Effector CD4-positive, alpha-beta T cell (primary cell): ENCODE measurements at regions not wholly inside any gene's neighbourhood (a gene's known extent, or its start where the extent isn't known, plus 50 kb on each side); places are given as distances from the start of the nearest gene placed in this dataset.

Experiments used
- DNase-seq: peaks from one replicate; pipeline ENCODE4 v3.0.0-alpha.2; 2020

DNA sequence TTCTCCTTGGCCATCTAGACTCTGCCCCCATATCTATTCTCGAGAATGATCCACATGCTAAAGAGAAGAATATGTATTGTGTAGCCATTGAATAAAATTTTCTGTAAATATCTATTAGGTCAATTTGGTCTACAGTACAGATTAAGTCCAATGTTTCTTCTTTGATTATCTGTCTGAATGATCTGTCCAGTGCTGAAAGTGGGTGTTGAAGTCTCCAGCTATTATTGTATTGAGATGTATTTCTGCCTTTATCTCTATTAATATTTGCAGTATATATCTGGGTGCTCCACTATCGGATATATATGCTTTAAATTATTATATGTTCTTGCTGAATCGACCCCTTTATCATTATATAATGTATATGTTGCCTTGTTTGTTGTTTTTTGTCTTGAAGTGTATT is 384.9 kb upstream of the ROBO1 start:
- no peak for DNase-seq

DNA sequence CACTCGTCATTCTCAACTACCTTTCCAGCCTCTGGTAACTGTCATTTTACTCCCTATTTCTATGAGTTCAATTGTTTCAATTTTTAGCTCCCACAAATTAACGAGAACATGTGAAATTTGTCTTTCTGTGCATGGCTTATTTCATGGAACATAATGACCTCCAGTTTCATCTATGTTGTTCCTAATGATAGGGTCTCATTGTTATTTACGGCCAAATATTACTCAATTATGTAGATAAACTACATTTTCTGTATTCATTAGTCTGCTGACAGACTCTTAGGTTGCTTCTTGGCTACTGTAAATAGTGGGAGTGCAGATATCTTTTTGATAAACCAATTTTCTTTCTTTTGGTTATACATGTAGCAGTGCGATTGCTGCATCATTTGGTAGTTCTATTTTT is 374.9 kb upstream of the ROBO1 start:
- no peak for DNase-seq

DNA sequence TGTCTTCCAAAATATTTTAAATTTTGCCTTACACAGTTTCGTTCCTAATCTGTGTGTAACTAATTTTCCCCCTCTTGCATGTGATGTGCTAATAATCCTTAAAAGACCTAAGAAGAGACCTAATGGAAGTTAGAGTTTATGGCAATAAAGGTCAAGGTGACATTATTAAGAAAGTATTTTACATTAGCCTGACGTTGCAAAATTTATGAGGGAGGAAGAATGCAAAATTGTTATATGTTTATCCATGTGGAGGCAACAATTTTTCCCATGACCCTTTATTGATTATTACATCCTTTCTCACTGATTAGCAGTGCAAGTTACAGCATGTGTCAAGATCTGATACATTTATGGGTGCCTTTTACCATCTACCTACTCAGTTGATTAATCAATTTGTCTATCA is 373.8 kb upstream of the ROBO1 start:
- no peak for DNase-seq

DNA sequence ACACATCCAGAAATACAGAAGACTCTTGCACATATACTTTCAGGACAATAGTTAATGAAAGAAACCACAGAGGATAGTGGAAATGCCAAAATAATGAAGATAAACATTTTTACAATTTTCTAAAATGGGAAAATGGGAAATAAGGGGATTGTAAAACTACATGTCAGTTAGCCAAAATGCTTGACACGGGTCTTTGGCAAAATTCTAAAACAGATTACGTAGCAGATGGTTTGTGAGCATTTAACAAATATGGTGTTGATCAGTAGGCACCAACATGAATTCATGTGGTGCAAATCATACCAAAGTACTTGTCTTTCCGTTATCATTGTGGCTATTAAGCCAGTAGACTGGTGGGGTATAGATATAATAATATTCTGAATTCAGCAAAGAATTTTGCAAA is 348.5 kb upstream of the ROBO1 start:
- no peak for DNase-seq

DNA sequence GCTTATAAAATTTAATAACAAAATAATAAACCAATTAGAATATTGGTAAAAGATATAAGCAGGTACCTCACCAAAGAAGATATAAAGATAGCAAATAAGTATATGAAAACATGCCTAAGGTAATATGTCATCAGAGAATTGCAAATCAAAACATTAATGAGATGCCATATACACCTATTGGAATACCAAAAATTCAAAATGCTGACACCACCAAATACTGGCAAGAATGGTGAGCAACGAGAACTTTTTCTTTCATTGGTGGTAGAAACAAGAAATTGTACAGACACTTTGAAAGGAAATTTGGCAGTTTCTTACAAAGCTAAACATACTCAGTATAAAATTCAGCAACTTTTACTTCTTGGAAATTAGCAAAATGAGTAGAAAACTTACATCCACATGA is 346.9 kb upstream of the ROBO1 start:
- DNase-seq: no peak

DNA sequence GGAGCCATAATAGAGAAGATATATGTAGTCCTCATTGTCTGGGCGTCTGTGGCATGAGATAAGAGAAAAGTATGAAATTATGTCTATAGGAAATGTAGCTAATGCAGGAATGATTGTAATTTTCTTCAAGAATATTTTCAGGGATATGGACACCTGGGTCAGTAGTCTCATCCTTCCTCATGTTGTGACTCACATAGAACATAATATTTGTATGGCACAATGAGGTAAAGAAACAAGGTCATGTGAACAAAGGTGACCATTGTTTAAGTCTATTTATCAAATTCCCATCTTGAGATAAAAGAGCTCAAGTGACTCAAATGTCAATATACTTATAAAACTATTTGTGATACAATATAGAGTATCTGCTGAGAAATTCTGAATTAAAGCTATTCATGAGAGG is 345.5 kb upstream of the ROBO1 start:
- DNase-seq: no peak

DNA sequence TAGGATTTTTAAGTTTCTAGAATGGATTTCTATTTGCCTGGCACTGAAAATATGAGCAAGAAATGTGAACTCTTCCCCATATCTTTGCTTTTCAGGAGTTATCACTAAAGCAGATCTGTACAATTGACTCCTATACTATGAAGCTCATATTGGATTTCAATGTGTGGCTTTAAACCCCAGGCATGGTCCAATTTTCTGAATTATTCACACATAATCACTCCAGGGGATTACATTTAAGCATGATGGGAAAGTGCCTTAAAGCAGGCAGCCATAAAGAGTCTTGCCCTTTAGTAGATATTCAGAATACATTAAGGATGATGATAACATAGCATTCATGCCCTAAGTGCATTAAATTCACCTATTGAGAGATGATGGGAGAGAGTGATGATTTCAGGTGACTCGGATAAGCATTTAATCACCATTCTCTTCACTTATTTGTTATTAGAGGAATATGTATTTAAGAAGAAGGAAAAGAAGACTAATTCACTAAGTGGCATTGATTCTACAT is 331.8 kb upstream of the ROBO1 start:
- no peak for DNase-seq

DNA sequence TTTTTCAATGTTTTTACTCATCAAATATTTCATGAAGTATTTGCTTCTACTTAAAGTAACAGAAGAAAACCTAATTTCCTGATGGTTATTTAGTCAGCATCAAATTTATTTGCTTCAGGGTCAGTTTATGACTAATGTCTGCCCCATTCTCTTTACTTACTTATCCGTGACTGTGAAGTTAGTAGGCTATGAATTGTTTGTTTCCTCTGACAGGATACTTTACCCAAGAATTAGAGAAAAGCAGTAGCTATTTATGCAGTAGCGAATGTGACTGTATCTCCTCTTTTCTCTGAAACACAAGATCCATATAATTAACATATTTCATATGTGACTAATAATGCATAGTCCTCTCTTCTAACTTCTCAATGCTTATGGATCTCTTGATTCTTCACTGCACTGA is 329.9 kb upstream of the ROBO1 start:
- no peak for DNase-seq

DNA sequence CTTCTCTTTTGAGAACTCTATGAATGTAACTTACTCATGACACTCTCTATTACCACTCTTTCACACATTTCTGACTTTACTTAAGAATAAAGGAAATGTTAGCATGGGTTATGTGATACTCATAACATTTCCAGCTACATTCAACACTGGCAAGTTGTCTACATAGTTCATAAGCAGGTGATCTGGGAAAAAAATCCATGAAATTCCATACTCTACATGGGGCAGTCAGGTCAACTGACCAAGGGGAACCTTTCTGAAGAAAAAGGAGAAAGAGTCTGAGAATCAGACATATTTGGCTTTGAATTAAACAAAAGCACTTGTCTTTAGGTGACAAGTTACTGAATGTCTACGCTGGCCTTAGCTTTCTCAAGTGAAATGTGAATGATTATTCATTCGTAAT is 329.1 kb upstream of the ROBO1 start:
- no peak for DNase-seq

DNA sequence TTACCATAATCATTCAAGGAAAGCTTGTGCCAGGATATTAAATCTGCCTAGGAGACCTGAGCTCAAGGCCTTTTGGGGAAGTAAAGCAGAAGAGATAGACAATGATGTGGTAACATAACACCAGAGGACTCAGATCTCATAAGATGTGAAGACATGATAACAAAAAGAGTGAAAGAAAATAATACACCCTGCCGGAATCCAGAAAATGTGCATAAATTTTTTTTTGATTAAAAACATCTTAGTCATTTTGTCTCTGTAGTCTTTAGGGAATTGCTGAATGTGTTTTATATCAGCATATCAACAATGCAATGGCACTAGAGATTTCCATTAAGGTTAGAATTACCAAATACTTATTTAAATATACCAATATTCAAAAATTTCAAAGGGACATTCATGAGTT is 326.8 kb upstream of the ROBO1 start:
- DNase-seq: no peak

DNA sequence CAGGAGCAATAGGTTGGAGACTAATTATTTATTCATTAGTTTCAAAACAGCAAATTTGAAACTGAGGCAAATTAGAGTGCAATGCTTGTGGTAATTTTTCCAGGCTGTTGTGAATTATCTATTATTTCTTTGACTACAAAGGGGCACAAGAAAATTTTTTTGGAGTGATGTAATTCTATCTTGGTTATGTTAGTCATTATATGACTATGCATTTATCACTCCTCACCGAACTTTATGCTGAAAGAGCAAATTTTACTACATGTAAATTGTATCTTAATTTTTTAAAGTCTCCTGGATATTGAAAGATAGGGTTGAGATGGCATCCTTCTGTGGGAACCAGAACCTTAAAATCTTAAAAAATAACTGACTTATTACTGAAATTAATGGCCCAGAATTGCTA is 320.0 kb upstream of the ROBO1 start:
- no peak for DNase-seq

DNA sequence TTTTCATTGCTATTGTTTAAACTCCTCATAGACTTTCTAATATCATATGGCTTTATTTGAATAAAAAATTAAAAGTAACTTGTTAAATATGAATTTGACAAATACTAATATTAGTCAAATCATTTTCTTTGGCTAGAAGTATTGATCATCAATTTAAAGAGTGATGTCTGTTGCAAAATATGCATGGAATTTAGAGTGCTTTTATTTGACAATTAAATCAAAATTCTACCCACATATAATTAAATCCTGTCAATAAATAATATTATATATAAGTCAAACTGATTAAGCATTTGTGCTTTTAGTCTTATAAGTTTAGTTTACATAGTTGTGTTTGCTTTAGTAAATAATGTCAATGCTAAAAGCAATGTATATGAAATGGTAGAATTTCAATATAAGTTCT is 318.6 kb upstream of the ROBO1 start:
- DNase-seq: no peak

DNA sequence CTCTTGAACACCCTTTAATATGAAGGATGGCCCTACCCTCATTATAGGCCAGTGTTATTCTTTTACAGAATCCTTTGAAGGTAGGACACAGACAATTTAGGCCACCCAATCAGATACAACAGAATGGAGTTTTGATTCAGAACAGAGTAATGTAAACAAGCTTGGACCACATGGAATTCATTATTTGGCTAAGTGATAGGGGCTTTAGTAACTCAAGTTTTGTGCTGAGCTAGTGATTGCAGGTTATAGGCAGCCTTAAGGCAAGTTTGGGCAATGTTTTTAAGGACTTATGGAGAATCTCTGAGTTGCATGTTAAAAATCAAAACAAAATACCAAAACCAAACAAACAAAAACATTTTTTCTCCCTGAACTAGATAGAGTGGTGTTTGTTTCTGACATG is 312.1 kb upstream of the ROBO1 start:
- DNase-seq: no peak

DNA sequence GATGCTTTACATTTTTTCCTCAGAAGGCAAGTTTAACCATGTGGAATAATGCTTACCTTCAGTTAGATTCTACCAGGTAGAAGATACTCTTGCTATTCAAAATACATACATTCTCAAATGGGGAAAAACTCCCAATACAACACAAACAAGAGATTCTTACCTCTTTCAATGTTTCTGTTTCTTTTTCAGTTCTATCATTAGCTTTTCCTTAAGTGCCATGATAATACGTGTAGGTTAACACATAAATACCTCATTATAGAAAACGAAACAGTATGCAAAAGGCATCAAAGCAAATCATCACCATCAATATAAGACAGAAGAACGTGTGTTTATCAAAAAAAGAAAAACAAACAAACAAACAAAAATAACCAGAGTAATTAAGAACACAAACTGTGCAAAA is 300.7 kb upstream of the ROBO1 start:
- DNase-seq: no peak

DNA sequence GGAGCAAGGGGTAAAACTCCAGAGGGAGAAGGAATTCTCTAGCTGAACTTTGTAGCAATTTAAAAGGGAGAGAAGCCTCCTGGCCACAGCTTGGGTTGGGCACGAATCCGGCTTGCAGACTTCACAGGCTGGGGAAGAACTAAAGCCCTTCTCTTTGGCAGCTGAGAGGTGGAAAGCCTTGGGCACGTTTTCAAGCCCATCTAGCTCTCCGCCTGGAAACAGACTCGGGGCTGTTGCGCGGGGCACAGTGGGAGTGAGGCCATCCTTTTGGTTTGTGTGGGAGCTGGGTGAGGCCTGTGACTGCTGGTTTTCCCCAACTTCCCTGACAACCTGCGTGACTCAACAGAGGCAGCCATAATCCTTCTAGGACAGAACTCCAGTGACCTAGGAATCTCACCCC is 295.7 kb upstream of the ROBO1 start:
- no peak for DNase-seq

DNA sequence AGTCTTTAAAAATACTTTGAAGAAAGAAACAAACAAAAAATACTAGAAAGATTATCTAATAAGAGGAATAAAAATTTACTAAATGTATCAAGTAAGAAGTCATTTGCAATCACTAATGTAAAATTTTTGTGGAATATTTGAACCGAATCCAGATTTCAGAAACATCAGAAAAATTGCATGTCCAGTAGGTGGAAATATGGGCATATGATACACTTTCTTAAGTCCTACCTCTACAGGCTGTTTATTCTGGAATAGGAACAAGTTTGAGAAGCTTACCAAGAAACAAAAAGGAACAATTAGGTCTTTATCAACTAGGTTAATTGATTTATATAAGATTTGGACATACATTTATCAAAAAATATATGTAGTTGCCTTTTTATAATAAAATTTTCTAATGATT is 292.9 kb upstream of the ROBO1 start:
- DNase-seq: no peak

DNA sequence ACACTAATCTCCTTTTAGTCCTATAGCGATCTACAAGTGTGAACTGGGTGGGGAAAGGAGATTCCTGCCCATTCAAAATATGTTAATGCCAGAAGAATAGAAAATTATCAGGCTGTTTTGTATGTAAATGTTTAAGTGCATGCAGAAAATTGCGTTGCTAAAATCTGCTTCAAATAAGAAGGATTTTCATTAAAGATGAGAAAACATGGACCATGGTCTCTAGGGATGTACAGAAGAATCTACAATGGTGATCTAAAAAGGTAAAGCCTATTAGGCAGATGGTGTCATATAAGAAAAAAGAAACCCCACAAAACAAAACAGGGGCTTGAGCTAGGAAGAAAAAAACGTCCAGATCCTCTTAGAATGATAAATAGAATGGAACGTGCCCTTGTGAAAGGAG is 287.5 kb upstream of the ROBO1 start:
- DNase-seq: no peak

DNA sequence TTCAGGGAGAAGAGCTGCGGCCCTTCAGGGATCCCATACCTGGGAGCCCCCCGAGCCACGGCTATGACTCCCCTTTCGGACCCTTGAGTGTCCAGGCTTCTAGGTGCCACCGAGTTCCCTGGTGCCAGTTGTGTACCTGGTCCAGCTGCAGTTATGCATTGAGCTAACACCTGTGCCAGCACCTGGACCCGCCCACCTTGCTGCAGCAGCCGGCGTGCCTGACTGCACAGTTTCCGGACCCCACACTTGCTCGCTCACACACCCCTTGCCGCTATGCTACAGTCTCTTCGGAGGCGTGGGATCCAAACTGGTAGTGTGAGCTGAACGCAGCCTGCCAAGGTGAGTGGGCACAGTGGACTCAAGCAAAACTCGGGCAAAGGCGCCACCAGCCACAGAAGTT is 284.5 kb upstream of the ROBO1 start:
- no peak for DNase-seq

DNA sequence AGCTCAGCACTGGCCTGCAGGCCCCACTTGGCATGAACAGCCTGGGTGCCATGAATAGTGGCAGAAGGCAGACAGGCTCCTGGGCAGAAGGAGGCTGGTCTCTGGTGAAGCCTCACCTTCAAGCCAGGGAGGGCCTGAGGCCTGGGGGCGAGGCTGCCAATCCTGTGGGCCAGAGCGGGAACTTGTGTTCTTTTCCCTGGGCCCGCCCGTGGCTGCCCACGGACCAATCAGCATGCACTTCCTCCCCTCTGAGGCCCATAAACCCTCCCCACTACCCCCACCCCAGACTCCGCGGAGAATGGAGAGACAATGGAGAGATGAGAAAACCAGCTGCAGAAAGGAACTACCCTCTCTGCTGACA is 283.8 kb upstream of the ROBO1 start:
- no peak for DNase-seq

DNA sequence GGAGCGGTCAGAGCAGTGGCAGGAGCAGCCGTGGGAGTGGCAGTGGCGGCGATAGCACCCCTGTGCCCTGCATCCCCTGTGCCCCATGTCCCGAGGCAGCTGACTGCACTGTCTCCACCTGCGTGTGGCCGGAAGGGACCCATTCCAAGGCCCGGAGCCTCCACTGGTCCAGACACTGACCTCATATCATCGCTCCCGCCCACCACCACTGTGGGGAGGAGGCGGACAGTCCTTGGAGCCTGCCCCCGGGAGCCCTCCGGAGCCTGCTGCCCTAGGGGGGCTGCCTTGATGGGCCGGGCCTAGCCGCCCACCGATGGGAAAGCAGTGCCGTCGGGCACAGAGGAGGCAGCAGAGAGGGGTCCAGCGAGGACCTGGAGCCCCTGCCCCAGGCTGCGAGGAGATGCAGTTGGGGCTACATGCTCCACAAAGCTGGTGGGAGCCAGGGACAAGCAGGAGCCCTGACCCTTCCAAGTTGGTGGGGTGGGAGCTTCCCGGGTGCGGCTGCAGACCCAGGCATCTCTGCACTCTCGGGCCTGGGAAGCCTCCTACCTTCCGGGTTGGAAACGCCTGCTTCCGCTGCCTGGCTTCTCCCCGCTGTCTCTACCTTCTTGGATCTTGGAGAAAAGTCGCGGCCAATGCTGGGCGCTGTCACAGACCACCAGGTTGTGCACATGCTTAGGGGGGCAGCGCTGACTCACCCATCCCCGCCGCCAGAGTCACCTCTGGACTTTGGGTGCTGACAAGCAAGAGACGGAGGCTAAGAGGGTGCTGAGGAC is 283.2 kb upstream of the ROBO1 start:
- DNase-seq: no peak

DNA sequence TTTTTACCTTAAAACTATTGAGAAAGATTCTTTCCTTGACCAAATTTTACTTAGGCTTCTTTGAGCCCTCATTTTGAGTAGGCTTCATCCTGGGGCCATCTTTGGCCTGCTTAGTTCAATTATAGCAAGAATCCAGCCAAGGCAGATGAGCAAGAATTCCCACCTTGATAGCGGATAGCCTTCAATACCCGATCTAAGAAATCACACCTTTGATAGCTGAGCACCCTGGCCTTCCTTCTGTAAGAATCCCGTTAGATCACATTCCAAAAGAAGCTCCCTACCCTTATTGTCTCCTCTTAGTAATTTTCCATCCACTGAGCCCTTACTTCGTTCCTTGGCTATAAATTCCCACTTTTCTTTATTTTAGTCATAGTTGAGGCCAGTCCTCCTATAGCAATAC is 275.4 kb upstream of the ROBO1 start:
- no peak for DNase-seq

DNA sequence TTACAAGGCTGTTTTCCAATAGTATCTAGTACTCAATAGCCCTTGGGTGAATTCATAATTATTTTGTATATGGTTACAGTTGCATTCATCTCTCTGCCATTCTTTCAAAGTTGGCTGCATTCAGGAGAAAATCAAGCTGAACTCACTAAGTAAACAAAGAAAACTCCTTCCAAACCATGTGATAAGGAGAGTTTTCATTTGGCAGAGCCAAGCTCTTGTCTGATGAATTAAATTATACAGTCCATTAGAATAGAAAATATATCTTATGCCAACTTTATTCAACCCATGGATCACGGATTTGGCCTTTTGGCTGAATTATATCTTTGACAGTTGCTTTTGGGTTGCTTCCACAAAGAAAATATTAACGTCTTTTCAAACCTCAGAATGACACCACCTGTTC is 272.3 kb upstream of the ROBO1 start:
- DNase-seq: no peak

DNA sequence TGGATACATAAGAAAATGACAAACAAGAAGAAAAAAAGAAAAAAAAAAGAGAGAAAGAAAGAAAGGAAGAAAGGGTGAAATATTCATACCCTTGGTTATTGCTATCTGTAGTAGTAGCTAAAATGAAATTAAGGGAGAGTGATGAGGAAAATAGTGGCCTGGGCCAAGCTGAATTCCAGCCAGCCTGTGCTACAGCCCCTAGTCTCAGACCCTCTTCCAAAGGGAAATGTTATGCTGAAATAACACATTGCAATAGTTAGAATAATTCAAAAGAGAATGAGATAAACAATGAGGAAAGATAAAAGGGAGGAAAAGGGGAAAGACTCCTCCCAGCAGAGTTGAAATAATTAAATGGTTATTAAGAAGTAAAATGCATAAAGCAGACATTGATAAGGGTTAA is 268.4 kb upstream of the ROBO1 start:
- no peak for DNase-seq

DNA sequence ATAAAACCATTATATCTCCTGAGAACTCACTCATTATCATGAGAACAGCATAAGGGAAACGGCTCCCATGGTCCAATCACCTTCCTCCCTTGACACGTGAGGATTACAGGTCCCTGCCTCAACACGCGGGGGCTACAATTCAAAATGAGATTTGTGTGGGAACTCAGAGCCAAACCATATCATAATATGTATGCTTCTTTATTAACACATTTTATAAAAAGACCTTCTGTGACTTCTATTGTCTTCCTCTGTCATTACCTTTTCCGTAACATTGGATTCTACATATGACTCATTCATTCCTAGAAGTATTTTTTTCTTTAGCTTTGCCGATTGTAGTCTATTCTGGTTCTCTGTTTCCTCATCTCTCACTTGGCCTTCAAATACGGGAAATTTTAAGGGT is 267.2 kb upstream of the ROBO1 start:
- no peak for DNase-seq

DNA sequence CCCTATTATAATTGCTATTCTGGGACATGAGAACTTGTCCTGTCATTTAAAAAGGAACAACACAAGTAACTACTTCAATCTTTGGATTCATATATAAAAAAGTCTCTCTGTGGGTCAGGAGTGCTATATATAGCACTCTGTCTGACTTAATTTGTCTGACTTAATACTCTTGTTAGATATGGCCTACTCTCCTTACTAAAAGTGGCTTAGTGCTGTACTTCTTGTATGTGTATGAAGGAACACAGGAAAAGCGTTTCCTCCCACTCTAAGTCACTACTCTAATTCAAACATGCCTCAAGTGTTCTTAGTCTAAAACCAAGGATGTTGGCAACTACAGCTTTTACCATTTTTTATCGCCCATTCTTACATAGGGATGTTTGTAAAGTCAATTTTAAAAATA is 255.2 kb upstream of the ROBO1 start:
- no peak for DNase-seq

DNA sequence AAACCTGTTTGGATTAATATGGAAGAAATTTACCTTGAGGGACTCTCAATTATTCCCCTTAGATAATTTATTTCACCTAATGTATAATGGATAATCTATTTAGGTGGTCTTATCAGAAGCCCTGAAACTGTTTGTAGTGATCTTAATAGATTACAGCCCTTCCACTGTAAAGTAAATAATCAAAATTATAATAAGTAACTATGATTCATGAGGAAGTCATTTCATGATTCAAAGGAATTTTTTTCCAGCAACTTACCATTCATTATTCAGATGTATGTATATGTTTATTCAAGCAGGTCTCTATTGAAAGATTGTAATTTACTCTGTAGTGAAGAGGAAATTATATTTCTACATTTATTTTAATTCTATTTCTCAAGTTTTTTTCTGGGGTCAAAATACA is 250.6 kb upstream of the ROBO1 start:
- no peak for DNase-seq
